NCI-H1694 treated with DMSO at 0.1 percent for 48 hours (cell line): ENCODE measurements at regions not wholly inside any gene's neighbourhood (a gene's known extent, or its start where the extent isn't known, plus 50 kb on each side); places are given as distances from the start of the nearest gene placed in this dataset.

ENCODE experiments used
- DNase-seq: peaks from one replicate; lab custom pipeline; 2025; lab: John Stamatoyannopoulos, UW

DNA sequence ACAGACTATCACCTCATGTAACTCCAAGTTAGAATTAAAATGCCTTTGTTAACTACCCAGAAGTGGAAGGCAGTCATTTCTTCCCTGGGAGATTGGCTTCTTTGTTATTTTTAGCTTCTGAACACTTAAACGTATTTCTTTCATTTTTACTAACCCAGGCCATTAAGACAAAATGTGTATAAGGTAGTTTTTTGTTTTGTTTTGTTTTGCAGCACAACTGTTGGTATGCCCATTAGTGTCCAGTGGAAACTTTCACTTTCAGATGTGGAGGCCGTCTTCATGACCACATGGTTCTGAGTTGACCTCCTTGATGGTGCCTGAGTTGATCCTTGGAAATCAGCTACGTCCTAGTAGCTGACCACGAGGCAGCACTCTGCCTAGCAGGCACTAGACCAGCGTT lies 264.6 kb upstream of the ZNF608 start:
- DNase-seq = no peak

DNA sequence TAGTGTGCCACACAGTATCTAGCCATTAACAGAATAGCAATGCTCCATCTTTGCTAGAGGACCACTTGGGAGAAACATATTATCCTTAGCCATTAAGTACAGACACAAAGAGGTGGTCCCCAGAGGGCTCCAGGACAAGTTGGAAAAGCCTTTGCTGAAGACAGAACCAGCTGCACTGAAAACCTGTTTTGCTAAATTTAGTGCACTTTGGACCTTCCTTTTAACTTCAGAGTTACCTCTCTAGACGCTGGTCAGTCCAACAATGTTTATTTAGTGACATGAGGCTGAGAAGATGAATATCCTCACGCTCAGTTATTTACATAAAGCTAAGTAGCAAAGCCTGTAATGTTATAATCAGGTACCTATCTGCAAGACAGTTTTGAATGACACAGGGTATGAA lies 265.0 kb upstream of the ZNF608 start:
- DNase-seq = no peak

DNA sequence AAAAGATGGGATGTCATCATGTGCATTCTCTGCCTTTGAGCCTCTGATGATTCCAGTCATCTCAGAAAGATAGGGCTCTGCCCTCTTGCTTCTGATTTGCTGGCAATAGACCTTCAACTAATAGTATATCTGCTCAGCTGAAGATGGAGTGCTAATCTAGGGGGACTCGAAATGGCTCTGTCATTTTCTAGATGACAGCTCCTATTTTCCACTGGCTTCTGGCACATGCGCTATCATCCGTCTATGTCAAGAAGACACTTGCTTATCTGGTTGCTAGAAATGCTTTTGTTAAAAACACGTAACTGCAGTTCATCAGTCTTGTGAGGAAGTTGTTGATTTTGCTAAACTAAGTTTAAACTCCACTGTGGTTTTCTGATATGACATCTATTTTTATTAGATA lies 265.5 kb upstream of the ZNF608 start:
- no peak for DNase-seq

DNA sequence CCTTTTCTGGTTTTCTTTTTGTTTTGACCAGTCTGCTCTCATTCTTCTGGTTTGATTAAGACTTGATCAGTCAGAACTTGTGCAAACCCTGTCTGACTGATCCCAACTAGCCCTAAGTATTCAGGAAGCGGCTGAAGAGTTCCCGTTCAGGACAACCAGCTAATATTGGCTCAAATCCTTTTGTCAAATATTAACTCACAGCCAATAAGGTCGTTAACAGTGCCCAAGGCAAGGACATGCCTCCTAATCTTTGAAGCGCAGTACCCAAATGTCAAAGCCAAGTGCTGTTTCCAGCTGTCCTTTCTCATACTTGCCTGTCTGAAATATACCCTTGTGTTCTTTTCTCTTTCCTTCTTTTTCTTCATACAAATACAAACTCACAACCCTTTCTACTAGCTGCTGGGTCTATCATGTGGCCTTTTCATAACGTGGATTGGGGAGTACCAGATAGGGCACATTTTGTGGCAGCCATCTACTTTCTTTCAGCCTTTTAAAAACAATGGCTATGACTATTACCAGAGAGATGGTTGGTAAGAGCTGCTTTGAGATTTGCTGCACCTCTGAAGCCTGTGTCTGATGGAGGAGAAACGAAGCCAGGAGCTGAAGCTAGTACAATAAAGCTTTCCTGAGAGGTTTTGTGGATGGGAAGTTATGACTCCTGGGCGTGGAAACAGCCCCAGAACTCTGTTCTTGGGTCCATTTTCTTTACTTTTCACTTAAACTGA lies 266.4 kb upstream of the ZNF608 start:
- no peak for DNase-seq

DNA sequence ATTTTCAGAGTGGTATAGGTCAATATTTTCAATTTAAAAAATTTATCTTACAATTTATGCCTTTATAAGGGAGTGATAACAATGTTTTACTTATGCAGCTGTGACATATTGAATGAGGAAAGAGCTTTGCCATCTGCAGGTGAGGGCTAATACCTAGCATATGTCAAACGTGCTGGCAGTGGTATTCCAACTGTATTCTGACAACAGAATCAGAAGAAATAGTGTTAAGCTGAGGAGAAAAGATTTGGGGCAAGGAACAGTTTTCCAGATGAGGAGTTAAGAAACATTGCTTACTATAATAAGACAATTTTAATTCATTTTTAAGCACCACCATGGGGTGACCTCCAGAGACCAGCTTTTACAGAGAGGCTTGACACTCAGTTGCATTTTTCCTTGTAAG lies 267.8 kb upstream of the ZNF608 start:
- no peak for DNase-seq

DNA sequence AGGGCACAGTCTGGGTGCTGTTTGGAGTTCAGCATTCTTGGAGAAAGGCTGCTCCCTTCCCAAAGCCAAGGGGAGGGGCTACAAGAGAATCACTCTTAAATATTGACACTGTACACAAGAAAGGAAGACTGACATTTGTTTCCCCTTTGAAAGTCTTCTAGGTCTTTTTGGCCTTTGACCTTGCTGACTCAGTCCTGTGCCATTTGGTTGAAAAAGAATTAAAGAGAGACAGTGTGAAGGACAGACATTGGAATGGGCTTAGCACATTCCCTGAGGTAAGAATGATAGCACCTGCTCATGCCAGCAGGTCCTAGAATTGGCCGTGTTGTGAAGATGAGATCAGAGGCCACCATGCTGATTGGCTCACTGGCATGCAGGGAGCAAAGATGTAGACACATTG lies 271.4 kb upstream of the ZNF608 start:
- DNase-seq = no peak

DNA sequence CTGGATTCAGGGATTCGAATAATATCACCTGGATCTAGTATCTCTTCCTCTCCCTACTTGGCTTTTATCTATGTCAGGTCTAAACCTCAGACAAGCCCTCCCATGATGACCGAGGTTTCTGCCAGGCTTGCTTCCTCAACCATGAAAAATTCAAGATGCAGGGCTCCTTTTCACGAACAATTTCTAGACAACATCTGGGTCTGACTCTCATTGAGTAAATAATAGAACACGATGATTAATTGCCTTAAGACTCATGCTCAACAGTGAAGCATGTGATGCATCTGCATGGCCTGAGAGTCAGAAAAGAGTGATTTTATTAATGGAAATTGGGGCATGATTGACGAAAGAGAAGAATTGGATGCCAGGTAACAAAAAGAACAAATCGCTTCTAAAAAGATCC lies 277.2 kb upstream of the ZNF608 start:
- no peak for DNase-seq

DNA sequence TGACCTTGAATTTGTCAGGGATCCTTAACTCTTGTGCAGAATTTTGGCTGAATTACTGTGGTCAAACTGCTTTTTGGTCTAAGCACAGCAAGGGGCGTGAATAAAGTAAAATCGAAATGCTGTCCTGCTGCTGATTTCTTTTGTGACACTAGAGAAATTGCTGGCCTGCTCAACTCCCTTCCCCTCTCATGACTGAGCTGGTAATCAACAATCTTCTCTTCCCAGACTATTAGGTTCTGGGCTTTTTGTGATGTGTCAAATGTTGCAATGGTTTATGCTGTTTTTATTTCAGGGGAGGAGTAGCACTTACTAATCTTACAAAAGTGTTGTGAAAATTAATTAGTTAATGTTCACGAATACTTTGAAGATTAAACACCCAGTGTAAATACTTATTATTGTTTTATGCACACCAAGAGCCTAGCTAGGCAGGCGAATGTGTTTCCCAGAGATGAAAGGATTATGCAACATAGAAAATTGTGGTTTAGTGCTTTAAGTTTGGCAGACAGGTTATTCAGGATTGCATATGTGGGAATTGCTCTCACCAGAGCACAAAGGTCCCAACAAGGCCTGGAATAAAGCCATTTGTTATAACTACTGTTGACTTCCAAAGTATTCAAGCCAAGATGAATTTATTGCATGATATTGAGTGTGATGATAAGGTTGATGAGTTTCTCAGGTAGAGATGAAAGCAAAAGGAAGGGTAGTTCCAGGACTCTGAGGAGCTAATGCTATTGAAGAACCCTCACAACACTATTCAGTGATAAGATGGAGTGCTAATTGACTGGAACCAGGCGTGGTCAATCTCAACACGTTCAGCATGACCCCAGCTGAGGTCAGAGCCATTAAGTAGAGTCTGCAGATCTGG lies 280.7 kb upstream of the ZNF608 start:
- no peak for DNase-seq

DNA sequence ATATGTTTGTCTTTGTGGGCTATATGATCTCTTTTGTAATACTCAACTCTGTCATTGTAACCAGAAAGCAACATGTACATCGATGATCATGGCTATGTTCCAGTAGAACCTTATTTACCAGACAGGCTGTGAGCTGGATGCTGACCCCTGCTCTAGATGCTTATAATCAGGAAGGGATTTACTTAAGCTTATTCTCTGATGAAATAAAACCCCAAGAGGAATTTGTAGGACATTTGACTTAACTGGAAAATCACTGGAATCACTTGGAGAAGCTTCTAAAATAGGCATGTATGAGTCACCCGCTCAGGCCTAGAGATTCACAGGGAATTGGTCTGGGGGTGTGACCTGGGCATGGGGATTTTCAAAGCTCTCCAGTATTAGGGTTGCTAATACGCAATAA lies 285.8 kb upstream of the ZNF608 start:
- DNase-seq = no peak

DNA sequence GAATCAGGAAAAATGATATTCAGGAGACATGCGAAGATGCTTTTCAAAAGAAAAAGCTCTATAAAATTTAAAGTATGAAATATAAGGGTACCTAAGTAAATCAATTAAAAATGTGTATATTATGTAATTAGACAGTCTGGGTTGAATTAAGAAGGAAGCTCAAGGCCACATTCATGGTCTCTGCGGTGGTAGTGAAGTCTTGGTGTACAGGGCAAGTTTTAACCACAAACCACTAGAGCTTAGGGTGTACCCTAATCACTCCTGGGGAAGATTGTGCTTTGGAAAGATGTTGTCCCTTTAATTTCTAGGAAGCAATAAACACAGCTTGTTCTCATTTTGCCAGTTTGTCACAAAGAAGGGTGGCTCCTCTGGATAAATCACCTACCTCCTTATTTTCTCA lies 287.2 kb upstream of the ZNF608 start:
- no peak for DNase-seq

DNA sequence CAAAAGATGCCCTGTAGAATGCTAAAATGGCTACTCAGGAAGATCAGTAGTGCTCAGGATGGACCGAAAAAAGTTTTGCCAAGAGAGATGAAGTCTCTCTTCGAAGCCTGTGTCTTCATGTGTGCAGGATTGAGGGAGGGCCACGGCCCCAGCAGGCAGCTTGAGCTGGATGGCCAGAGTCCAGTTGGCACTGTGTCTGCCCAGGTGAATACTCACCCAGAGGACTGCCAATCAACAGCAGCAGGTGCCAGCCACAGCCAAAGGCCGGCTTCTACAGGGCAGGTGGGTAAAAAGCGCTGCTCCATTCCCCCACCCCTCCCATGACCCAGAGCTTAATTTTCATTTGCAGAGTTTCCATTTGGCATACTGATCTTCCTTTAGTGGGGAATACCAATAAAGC lies 287.9 kb upstream of the ZNF608 start:
- no peak for DNase-seq

DNA sequence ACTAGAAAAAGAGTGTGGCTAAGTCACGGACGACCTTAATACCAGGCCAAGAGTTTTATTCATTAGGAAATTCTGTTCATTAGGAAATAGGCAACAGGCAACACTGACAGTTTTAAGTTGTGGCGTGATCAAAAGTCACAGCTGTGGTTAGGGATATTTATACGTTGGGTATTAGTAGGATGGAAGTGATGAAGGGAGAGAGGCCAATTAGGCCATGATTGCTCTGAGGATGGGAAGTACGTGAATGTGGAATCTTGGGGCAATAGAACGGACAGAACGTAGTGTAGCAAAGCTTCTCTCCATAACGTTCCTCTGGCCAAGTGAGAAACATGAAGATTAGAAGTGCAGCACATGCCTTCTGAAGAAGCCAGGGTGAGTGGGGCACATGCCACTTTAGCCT lies 290.1 kb upstream of the ZNF608 start:
- DNase-seq = no peak

DNA sequence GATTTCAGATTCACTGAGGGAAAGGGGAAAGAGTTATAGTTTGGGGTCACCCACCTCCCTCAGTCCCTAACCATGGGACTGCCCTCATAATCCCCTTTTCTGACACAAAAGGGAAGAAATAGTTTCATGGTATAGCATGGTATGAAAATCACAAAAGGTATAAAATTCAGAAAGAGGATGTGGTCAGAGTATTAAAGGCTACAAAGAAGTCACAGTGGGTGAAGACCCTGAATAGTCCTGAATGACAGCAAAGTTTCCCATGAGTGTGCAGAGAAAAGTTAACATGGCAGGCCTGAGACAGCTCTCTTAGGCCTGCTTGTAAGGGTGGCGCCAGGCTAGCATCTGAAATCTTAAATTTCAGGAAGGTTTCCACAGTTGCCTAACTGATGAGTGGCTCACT lies 290.6 kb upstream of the ZNF608 start:
- DNase-seq = no peak

DNA sequence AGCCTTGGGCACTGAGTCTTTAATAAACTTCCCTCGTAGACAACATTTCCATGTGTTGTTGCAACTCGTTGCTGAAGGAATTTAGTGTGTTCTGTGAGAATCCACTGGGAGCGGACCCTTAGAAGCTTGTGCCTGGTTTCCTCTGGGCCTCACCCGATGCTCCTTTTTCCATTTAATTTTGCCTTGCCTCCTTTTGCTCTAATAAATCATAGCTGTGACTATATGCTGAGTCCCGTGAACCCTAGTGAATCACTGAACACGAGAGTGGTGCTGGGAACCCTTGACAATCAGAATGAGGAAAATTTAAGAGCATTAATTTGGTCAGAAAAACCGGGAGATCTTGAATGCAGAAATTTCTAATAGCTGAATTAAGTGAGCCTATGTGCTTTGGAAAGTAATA lies 291.1 kb upstream of the ZNF608 start:
- DNase-seq = no peak

DNA sequence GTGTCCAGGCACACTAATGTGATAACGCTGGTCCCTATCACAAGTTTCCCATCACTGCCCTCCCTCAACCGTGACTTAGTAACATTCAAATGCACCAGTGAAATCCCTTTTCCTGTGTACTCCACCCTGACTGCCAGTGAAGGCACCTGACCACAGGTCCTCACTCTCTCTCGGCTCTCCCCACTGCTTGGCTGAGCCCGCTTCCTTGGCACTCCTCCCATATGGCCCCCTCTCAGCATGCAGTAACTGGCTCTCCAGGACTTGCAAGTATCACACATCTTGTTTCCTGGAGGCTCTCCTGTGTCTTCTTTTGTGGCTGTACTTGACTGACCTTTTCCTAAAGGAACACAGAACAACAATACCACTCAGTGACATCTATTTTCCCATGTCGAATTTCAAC lies 292.0 kb upstream of the ZNF608 start:
- no peak for DNase-seq

DNA sequence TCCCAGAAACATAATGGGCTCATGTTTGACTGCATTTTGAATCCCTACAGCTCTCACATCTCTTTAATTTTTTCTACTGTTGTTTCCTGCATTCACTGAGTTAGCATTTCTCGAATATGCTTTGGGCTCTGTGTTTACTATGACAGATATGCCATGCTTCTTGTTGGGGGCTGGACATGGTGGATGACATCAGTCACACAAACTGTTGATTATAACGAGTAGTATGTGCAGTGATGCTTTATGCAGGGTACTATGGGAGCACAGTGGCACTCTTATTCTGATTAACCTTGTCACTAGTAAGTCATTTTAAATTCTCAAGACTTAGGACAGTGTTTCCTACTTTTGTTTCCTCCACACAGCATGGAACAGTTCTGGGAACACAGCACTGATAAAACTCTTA lies 295.4 kb upstream of the ZNF608 start:
- no peak for DNase-seq

DNA sequence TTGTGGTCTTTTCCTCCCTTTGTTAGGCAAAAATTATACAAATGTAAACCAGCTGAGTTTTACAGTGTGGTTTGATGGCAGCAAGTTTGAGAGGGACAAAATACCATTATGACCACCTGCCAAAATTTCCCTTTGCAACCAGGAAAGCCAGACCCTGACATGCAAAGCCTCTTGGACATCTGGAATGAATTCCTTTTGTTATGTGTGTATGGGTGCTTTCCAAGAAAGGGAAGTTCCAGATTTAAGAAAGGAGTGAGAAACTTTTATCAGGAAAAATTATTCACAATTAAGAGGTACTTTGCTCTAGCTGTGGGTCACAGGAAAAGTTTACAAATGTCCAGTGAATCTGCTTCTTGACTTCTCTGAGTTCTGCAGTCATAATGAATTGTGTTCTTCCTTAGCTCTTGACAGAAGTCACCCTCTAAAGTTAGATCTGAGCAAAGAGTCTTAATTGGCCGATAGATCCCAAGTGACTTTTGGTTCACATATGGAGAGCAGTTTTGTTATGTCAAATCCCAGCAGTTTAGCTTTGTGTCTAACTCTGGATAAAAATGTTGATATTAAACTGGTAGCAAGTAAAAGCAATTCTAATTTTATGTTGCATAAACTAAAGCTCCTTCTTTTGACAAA lies 295.9 kb upstream of the ZNF608 start:
- DNase-seq = no peak

DNA sequence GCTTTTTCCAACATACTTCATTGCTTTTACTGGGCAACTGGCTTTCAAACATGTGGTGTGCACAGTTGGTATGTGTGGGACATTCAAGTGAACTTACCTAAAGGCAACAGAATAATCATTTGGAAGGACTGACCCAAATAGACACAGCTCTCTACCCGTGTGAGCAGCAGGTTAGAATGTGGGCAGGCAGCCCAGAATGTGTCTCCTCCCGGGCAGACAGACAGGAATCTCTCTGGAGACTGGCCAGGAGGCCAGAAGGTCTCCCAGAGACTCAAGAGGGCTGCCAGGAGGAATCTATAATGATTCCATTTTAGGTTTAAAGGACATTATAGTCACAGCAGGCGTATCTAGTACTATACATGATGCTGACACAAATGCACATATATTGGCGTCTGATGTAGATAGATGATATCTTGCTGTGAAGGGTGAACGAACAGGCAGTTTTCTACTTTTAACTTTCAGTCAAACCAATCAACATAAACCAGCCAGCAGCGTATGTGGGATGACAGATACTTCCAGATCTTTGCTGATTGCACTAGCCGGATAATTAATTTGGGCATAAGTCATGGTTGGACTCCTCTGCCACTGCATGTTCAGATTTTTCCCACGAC lies 297.4 kb upstream of the ZNF608 start:
- DNase-seq = peak; percentile 99

DNA sequence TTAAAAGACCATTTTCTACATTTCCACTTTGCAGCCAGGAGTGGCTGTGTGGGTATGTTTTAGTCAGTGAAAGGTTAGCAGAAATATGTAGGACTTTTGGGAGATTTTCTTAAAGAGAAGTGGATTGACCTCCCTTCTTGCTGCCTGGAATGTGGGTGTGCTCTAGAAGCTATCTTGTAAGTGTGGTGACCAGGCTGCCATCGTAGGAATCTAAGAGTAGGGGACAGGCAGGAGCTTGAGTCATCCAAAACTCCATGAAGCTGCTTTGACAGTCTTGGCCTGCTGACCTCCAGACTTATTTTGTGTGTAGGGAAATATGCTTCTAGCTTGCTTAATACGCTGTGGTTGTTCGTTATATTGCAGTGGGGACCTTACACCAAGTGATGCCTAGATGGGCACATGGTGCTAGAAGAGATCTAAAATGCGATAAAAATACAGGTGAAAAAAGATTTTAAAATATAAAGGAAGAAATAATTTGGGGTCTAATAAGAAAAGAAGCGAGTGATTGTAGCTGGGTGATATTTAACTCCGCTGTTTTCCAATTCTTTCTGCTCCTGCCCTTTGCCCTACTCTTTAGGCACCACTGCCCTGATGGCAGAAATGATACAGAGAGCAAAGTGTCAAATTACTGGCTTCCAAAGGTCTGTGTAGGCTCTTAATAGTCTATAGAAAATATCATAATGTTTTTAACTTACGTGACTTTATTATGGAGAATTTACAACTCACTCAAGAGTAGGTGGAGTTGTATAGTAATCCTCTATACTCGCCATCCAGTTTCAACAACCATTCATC lies 298.2 kb upstream of the ZNF608 start:
- no peak for DNase-seq

DNA sequence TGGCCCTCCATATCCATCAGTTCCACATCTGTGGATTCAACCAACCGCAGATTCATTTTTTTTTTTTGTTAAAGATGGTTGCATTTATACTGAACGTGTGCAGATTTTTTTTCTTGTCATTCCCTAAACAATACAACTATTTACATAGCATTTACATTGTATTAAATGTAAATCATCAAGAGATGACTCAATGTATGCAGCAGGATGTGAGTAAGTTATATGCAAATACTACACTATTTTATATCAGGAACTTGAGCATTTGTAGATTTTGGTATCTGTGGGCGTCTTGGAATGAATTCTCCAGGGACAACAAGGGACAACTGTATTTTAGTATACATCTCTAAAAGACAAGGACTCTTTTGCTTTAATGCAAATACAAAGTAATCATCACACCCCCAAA lies 299.2 kb upstream of the ZNF608 start:
- no peak for DNase-seq

DNA sequence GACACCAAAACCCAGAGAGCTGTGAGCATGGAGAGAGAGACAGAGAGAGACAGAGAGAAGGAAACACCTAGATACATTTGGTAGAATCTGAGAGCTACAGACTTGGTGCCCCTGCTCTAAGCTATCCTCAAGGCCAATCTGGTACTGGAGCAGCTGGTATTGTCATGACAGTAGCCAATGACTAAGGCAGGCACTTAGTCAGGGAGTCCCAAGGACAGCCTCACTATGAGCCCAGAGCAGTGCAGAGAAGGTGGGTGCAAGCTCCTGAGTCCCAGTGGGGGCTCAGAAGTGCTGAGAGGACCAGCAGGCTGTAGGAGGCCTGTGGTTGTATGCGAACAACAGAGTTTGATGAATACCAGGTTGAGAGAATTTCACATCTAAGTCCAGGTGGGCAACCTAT lies 300.4 kb upstream of the ZNF608 start:
- DNase-seq = no peak

DNA sequence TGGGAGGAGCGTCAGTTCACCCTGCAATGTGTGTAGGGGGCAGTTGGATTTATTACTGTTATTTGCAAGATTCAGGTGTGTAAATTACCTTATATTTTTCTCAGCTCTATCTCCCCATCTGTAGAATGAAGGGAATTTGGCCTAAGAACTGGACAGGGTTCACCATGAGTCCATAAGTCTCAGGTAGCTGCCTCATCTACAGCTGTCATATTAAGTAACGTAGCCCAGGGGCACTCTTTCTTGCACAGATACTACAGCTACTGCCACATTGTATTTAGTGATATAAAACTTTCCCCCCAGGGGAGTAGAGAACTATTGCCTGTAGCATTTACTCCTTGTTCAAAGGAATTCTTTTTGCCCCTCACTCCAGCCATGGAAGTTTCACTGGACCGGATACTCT lies 301.4 kb upstream of the ZNF608 start:
- no peak for DNase-seq
